Activated CD4-positive, CD25-positive, alpha-beta regulatory T cell treated with anti-CD3 and anti-CD28 coated beads, Interleukin-2, amount 50 U/mL, for 16 hours (primary cell): ENCODE measurements at regions not wholly inside any gene's neighbourhood (a gene's known extent, or its start where the extent isn't known, plus 50 kb on each side); places are given as distances from the start of the nearest gene placed in this dataset.

Experiments
- DNase-seq: peaks from one replicate; pipeline ENCODE4 v3.0.0-alpha.2; 2020; ENCODE audit warnings: low read depth, low spot score

- DNase-seq: no peak
Observed at GRCh38 chr20:21968486-21968885, 263.0 kb downstream of the PAX1 start.

GRCh38 chr20:21967481-21967880, 262.0 kb downstream of the PAX1 start:
- no peak for DNase-seq

- DNase-seq: no peak
Observed at GRCh38 chr20:21956591-21956990, 251.1 kb downstream of the PAX1 start.

GRCh38 chr20:21947406-21947805, 241.9 kb downstream of the PAX1 start:
- DNase-seq: no peak

- no peak for DNase-seq
Observed at GRCh38 chr20:21944227-21944626, 238.8 kb downstream of the PAX1 start.

GRCh38 chr20:21941941-21942805, 236.7 kb downstream of the PAX1 start:
- DNase-seq: no peak

- DNase-seq: no peak
Observed at GRCh38 chr20:21936720-21937380, 231.4 kb downstream of the PAX1 start.

- DNase-seq: no peak
Observed at GRCh38 chr20:21936261-21936660, 230.8 kb downstream of the PAX1 start.

GRCh38 chr20:21933526-21933925, 228.1 kb downstream of the PAX1 start:
- DNase-seq: no peak

GRCh38 chr20:21921251-21921650, 215.8 kb downstream of the PAX1 start:
- no peak for DNase-seq

GRCh38 chr20:21920211-21920610, 214.7 kb downstream of the PAX1 start:
- no peak for DNase-seq

- DNase-seq: no peak
Observed at GRCh38 chr20:21918398-21918797, 212.9 kb downstream of the PAX1 start.

GRCh38 chr20:21902391-21902790, 196.9 kb downstream of the PAX1 start:
- no peak for DNase-seq

- DNase-seq: no peak
Observed at GRCh38 chr20:21901470-21902275, 196.2 kb downstream of the PAX1 start.

GRCh38 chr20:21900431-21900830, 195.0 kb downstream of the PAX1 start:
- DNase-seq: no peak

- DNase-seq: no peak
Observed at GRCh38 chr20:21874921-21875320, 169.5 kb downstream of the PAX1 start.

GRCh38 chr20:21874127-21874526, 168.7 kb downstream of the PAX1 start:
- DNase-seq: no peak

GRCh38 chr20:21873291-21873690, 167.8 kb downstream of the PAX1 start:
- no peak for DNase-seq

- no peak for DNase-seq
Observed at GRCh38 chr20:21867811-21868210, 162.3 kb downstream of the PAX1 start.

GRCh38 chr20:21867353-21867752, 161.9 kb downstream of the PAX1 start:
- no peak for DNase-seq

- DNase-seq: no peak
Observed at GRCh38 chr20:21862956-21863355, 157.5 kb downstream of the PAX1 start.

GRCh38 chr20:21862259-21862946, 156.9 kb downstream of the PAX1 start:
- no peak for DNase-seq
